ENCODE measurements at regions not wholly inside any gene's neighbourhood (a gene's known extent, or its start where the extent isn't known, plus 50 kb on each side); places are given as distances from the start of the nearest gene placed in this dataset.

GRCh38 chr10:4676566-4676965 is 149.4 kb upstream of the AKR1E2 start:
- intact Hi-C loops (cut with DNase I; ENCODE audit: low total_unique reads) = no loop called here
- no peaks in the 10 kb centered on the region for H3K36me3 ChIP-seq
- H3K4me3 ChIP-seq = peak overlapping the region in 1 of 8 donors; percentile 1
- no peaks in the 10 kb centered on the region for H3K9me3 ChIP-seq
- no peak for TF ChIP-seq CTCF (IDR thresholded peaks at IDR 0.05 in 8 of 11, conservative IDR thresholded peaks at IDR 0.05 in 3 of 11)
- no peak for TF ChIP-seq POLR2A (IDR thresholded peaks at IDR 0.05)
- no peak for TF ChIP-seq POLR2AphosphoS5 (IDR thresholded peaks at IDR 0.05)
- 95 to 98% (median 97%) methylated on average over 3 of the region's 3 CpGs for WGBS, 5 donors
- no peak for DNase-seq
- no peak overlapping the region for H3K27ac ChIP-seq
- H3K27me3 ChIP-seq (replicated peaks in 1 of 7) = peaks cover 0 to 8% (median 0%) of the 10 kb centered on the region in 7 donors
- no peaks in the 10 kb centered on the region for H3K4me1 ChIP-seq

- H3K27me3 ChIP-seq (replicated peaks in 1 of 7) = peaks cover 0 to 10% (median 0%) of the 10 kb centered on the region in 7 donors
- intact Hi-C loops (cut with DNase I; ENCODE audit: low total_unique reads) = no loop called here
- no peaks in the 10 kb centered on the region for H3K4me1 ChIP-seq
- DNase-seq = no peak
- TF ChIP-seq POLR2A (IDR thresholded peaks at IDR 0.05) = no peak
- no peak for TF ChIP-seq POLR2AphosphoS5 (IDR thresholded peaks at IDR 0.05)
- no peak for TF ChIP-seq CTCF (IDR thresholded peaks at IDR 0.05 in 8 of 11, conservative IDR thresholded peaks at IDR 0.05 in 3 of 11)
- H3K27ac ChIP-seq = no peak overlapping the region
- H3K36me3 ChIP-seq = no peaks in the 10 kb centered on the region
- H3K9me3 ChIP-seq = no peaks in the 10 kb centered on the region
- no peak overlapping the region for H3K4me3 ChIP-seq
These were observed 150.2 kb upstream of the AKR1E2 start for GRCh38 chr10:4675808-4676207.

GRCh38 chr10:4673279-4674040 is 152.5 kb upstream of the AKR1E2 start:
- intact Hi-C loops (cut with DNase I; ENCODE audit: low total_unique reads) = no loop called here

More at GRCh38 chr10:4673279-4674040, 152.5 kb upstream of the AKR1E2 start:
- Histone ChIP-seq H3K9me3 (peaks cover 0 to 21% (median 13%) of the 10 kb centered on the region in 8 donors), H3K4me3 (no peak overlapping the region), H3K36me3 (no peaks in the 10 kb centered on the region), H3K27ac (no peak overlapping the region), H3K27me3 (replicated peaks in 1 of 7) (peaks cover 0 to 10% (median 0%) of the 10 kb centered on the region in 7 donors), H3K4me1 (no peaks in the 10 kb centered on the region)
- DNase-seq = no peak
- TF ChIP-seq POLR2AphosphoS5 (IDR thresholded peaks at IDR 0.05) (no peak), CTCF (IDR thresholded peaks at IDR 0.05 in 8 of 11, conservative IDR thresholded peaks at IDR 0.05 in 3 of 11) (no peak), POLR2A (IDR thresholded peaks at IDR 0.05) (no peak)
- 91 to 95% (median 94%) methylated on average over 7 of the region's 7 CpGs for WGBS, 5 donors
